H1 (cell line): ENCODE measurements at regions not wholly inside any gene's neighbourhood (a gene's known extent, or its start where the extent isn't known, plus 50 kb on each side); places are given as distances from the start of the nearest gene placed in this dataset.

Experiments used
- CTCF ChIA-PET: fragments of 300-600 bp; sonication (Branson Sonifier 250); formaldehyde crosslinking; loops from one replicate; lab custom pipeline; 2021; ENCODE audit not compliant: partially characterized antibody; lab: Charles Lee
- POLR2A ChIA-PET: fragments of 300-600 bp; sonication (Branson Sonifier 250); formaldehyde crosslinking; loops from one replicate; lab custom pipeline; 2021; ENCODE audit warnings: inconsistent platforms; ENCODE audit not compliant: partially characterized antibody; lab: Charles Lee
- DNase-seq, 2 experiments: peaks; one replicate each; pipeline versions ENCODE4 v3.0.0 to v3.0.0-alpha.2; 2010 to 2022; ENCODE audit warnings: low spot score in 2 of 2, low read depth in 1 of 2, mixed read lengths in 1 of 2
- FAIRE-seq: peaks from 2 replicates; lab custom pipeline; 2011; peaks lifted over from hg19 to GRCh38; lab: Jason Lieb, UNC
- H2AFZ ChIP-seq: 2 replicates; pipeline ENCODE4 v1.8.1; 2012; ENCODE audit warnings: low read length, inconsistent platforms
- H2AK5ac ChIP-seq: 2 replicates; pipeline ENCODE4 v1.6.1; 2013; ENCODE audit warnings: low read depth, low read length
- H2BK120ac ChIP-seq: replicated peaks from 2 replicates; pipeline ENCODE3; 2013; ENCODE audit warnings: low read depth, low read length, inconsistent platforms
- H2BK12ac ChIP-seq: 2 replicates; pipeline ENCODE4 v1.6.1; 2013; ENCODE audit warnings: low read depth, low read length
- H2BK15ac ChIP-seq: 2 replicates; pipeline ENCODE4 v1.6.1; 2013; ENCODE audit warnings: low read length
- H2BK20ac ChIP-seq: 2 replicates; pipeline ENCODE4 v1.6.1; 2013; ENCODE audit warnings: low read length
- H2BK5ac ChIP-seq: 2 replicates; pipeline ENCODE4 v1.6.1; 2013; ENCODE audit warnings: low read depth, low read length
- H3K14ac ChIP-seq: 2 replicates; pipeline ENCODE4 v1.6.1; 2013; ENCODE audit warnings: inconsistent platforms; ENCODE audit not compliant: insufficient read length
- H3K18ac ChIP-seq: 2 replicates; pipeline ENCODE4 v1.6.1; 2013; ENCODE audit warnings: low read length; ENCODE audit errors: extremely low read depth
- H3K23ac ChIP-seq: 2 replicates; pipeline ENCODE4 v1.6.1; 2013; ENCODE audit warnings: inconsistent platforms; ENCODE audit not compliant: insufficient read length
- H3K23me2 ChIP-seq: 2 replicates; pipeline ENCODE4 v1.6.1; 2013; ENCODE audit warnings: low read depth, low read length
- H3K27ac ChIP-seq: 2 replicates; pipeline ENCODE4 v1.6.1; 2011; ENCODE audit warnings: low read depth, low read length, inconsistent platforms
- H3K27me3 ChIP-seq, 4 experiments: replicated peaks in 1 of 4; 1 replicate in 1 of 4; 2 replicates in 3 of 4; pipeline versions ENCODE4 v1.6.1 to v1.8.1; 2011 to 2013; ENCODE audit warnings: low read length in 3 of 4, mild to moderate bottlenecking in 3 of 4, inconsistent platforms in 2 of 4, mixed read lengths in 2 of 4, moderate library complexity in 1 of 4; ENCODE audit not compliant: control insufficient read depth in 3 of 4, insufficient read depth in 3 of 4; ENCODE audit errors: extremely low read depth in 1 of 4
- H3K36me3 ChIP-seq, 4 experiments: 2 replicates each; pipeline versions ENCODE4 v1.6.1 to v1.8.1; 2011 to 2013; ENCODE audit warnings: mild to moderate bottlenecking in 4 of 4, low read length in 3 of 4, moderate library complexity in 2 of 4, control low read depth in 1 of 4, inconsistent platforms in 1 of 4; ENCODE audit not compliant: insufficient read depth in 4 of 4, control insufficient read depth in 2 of 4
- H3K4ac ChIP-seq: replicated peaks from 2 replicates; pipeline ENCODE3; 2013; ENCODE audit warnings: low read length, low read depth, mixed read lengths, inconsistent platforms; ENCODE audit not compliant: insufficient read length
- H3K4me1 ChIP-seq, 4 experiments: replicated peaks in 1 of 4; 1 replicate in 1 of 4; 2 replicates in 3 of 4; pipeline versions ENCODE4 v1.6.1 to v1.8.1; 2011 to 2013; ENCODE audit warnings: low read length in 3 of 4, inconsistent platforms in 2 of 4, mixed read lengths in 1 of 4; ENCODE audit not compliant: insufficient read depth in 4 of 4, control insufficient read depth in 3 of 4
- H3K4me2 ChIP-seq, 2 experiments: 2 replicates each; pipeline versions ENCODE4 v1.6.1 to v1.8.1; 2011 to 2013; ENCODE audit warnings: low read depth in 2 of 2, low read length in 2 of 2, control low read depth in 1 of 2, inconsistent platforms in 1 of 2, mild to moderate bottlenecking in 1 of 2; ENCODE audit not compliant: insufficient read depth in 1 of 2
- H3K4me3 ChIP-seq, 4 experiments: fragments of 200-600, 300-600 bp in 1 of 4; sonication (generic), shearing (Covaris generic), sonication (Bioruptor Twin) in 1 of 4; 2 replicates each; pipeline versions ENCODE4 v1.5.1 to v1.8.1; 2011 to 2016; ENCODE audit warnings: low read length in 4 of 4, low read depth in 3 of 4, control low read depth in 2 of 4, inconsistent platforms in 2 of 4, mild to moderate bottlenecking in 2 of 4, mixed read lengths in 1 of 4, moderate library complexity in 1 of 4; ENCODE audit not compliant: insufficient read depth in 2 of 4; ENCODE audit errors: extremely low read depth in 1 of 4
- H3K56ac ChIP-seq: replicated peaks from 2 replicates; pipeline ENCODE3; 2013; ENCODE audit warnings: low read depth, mild to moderate bottlenecking, mixed read lengths, low read length, inconsistent platforms; ENCODE audit not compliant: insufficient read length
- H3K79me1 ChIP-seq: 2 replicates; pipeline ENCODE4 v1.6.1; 2013; ENCODE audit warnings: low read depth, low read length, control low read depth
- H3K79me2 ChIP-seq, 2 experiments: 2 replicates each; pipeline versions ENCODE4 v1.6.1 to v1.8.1; 2012 to 2013; ENCODE audit warnings: low read length in 2 of 2, mild to moderate bottlenecking in 2 of 2, inconsistent platforms in 1 of 2; ENCODE audit not compliant: insufficient read depth in 2 of 2, control insufficient read depth in 1 of 2
- H3K9ac ChIP-seq, 4 experiments: replicated peaks in 1 of 4; 1 replicate in 1 of 4; 2 replicates in 3 of 4; pipeline versions ENCODE4 v1.6.1 to v1.8.1; 2011 to 2013; ENCODE audit warnings: low read depth in 3 of 4, low read length in 3 of 4, control low read depth in 2 of 4, mild to moderate bottlenecking in 2 of 4, moderate library complexity in 2 of 4, inconsistent platforms in 1 of 4; ENCODE audit errors: extremely low read depth in 1 of 4
- H3K9me3 ChIP-seq, 2 experiments: 2 replicates each; pipeline versions ENCODE4 v1.6.1 to v1.8.1; 2012 to 2013; ENCODE audit warnings: mild to moderate bottlenecking in 2 of 2, moderate library complexity in 2 of 2, control low read depth in 1 of 2, inconsistent platforms in 1 of 2, low read depth in 1 of 2, low read length in 1 of 2, mixed read lengths in 1 of 2; ENCODE audit not compliant: insufficient read depth in 2 of 2
- H4K20me1 ChIP-seq, 2 experiments: replicated peaks in 1 of 2; 2 replicates each; pipeline versions ENCODE3 to v1.8.1; 2011 to 2013; ENCODE audit warnings: inconsistent platforms in 2 of 2, low read length in 2 of 2, mild to moderate bottlenecking in 1 of 2; ENCODE audit not compliant: insufficient read depth in 2 of 2, control insufficient read depth in 1 of 2
- H4K5ac ChIP-seq: 2 replicates; pipeline ENCODE4 v1.6.1; 2013; ENCODE audit warnings: low read length, low read depth, mixed read lengths, inconsistent platforms; ENCODE audit not compliant: insufficient read length
- H4K8ac ChIP-seq: 2 replicates; pipeline ENCODE4 v1.8.0; 2013; ENCODE audit warnings: mild to moderate bottlenecking, moderate library complexity, low read length, inconsistent platforms; ENCODE audit not compliant: insufficient read depth; ENCODE audit errors: extremely low read depth
- H4K91ac ChIP-seq: replicated peaks from 2 replicates; pipeline ENCODE3; 2013; ENCODE audit warnings: low read length, mixed read lengths, inconsistent platforms; ENCODE audit not compliant: insufficient read length
- CHD1 ChIP-seq: IDR thresholded peaks from 2 replicates; pipeline ENCODE4 v1.6.1; 2012; ENCODE audit warnings: low read depth, low read length, improper control_type of control experiment
- GABPA ChIP-seq: IDR thresholded peaks from 2 replicates; pipeline ENCODE4 v1.6.1; 2011; ENCODE audit warnings: mild to moderate bottlenecking, low read length, moderate library complexity, borderline replicate concordance; ENCODE audit not compliant: insufficient read depth
- HDAC6 ChIP-seq: IDR thresholded peaks from one replicate; pipeline ENCODE4 v1.7.1; 2012; ENCODE audit warnings: low read depth, mild to moderate bottlenecking, inconsistent platforms, low read length, moderate library complexity
- MAX ChIP-seq: IDR thresholded peaks from 2 replicates; pipeline ENCODE4 v1.6.1; 2012; ENCODE audit warnings: inconsistent platforms
- NRF1 ChIP-seq: IDR thresholded peaks from 2 replicates; pipeline ENCODE4 v1.6.1; 2011; ENCODE audit warnings: mild to moderate bottlenecking, low read depth, low read length, improper control_type of control experiment
- SAP30 ChIP-seq: fragments of 300-600 bp; sonication (generic); IDR thresholded peaks from 2 replicates; pipeline ENCODE4 v1.7.1; 2012; ENCODE audit warnings: low read length, moderate library complexity, mild to moderate bottlenecking, inconsistent platforms; ENCODE audit not compliant: insufficient read depth, insufficient replicate concordance
- SIN3A ChIP-seq, 2 experiments: IDR thresholded peaks in 1 of 2; conservative IDR thresholded peaks in 1 of 2; 2 replicates each; pipeline ENCODE4 v1.6.1; 2011 to 2012; ENCODE audit warnings: low read length in 2 of 2, improper control_type of control experiment in 1 of 2, low read depth in 1 of 2, mild to moderate bottlenecking in 1 of 2
- ZNF274 ChIP-seq: IDR thresholded peaks from 2 replicates; pipeline ENCODE4 v1.7.0; 2012; ENCODE audit warnings: low read length, borderline replicate concordance; ENCODE audit errors: extremely low read depth
- WGBS, 2 experiments: shearing (Covaris generic) in 1 of 2; methylation state at CpG; one replicate each; pipeline versions ENCODE4 v1.1.6 to v1.1.7; 2013 to 2015; ENCODE audit warnings: low lambda C conversion rate in 2 of 2, mixed read lengths in 2 of 2, inconsistent platforms in 1 of 2, low coverage in 1 of 2, missing lambda C conversion rate in 1 of 2; ENCODE audit not compliant: insufficient replicate concordance in 2 of 2, insufficient coverage in 1 of 2, insufficient read length in 1 of 2; ENCODE audit errors: extremely low coverage in 1 of 2, missing lambda C conversion rate in 1 of 2; 5-methylcytosine and 5-hydroxymethylcytosine counted together

DNA sequence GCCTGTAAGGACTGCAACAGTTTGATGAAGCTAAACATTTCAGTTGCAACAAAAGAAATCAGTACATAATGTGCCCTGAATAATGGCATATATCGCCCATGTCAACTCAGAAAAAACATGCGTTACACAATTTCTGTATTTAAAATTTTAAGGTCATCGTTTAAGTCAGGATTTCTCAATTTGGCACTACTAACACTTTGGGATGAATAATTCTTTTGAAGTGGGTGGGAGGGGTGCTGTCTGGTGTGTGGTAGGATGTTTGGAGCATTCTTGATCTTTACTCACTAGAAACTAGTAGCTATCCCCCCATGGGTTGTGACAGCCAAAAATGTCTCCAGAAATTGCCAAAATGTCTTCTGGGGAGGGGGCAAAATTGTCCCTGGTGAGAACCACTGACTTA is 50.7 kb upstream of the CNTNAP4 start:
- Histone ChIP-seq H2BK20ac (no peak overlapping the region), H4K20me1 (no peaks in the 10 kb centered on the region), H3K18ac (no peak overlapping the region), H3K4ac (no peak overlapping the region), H3K4me1 (no peaks in the 10 kb centered on the region), H3K79me2 (no peaks in the 10 kb centered on the region), H4K91ac (no peak overlapping the region), H2BK12ac (no peak overlapping the region), H3K4me2 (no peak overlapping the region), H3K36me3 (no peaks in the 10 kb centered on the region), H4K5ac (no peak overlapping the region), H3K23me2 (no peaks in the 10 kb centered on the region), H3K23ac (no peak overlapping the region), H4K8ac (no peak overlapping the region), H3K9me3 (no peaks in the 10 kb centered on the region), H2BK5ac (no peak overlapping the region), H3K79me1 (no peaks in the 10 kb centered on the region), H3K4me3 (no peak overlapping the region), H2BK120ac (no peak overlapping the region), H3K27ac (no peak overlapping the region), H3K27me3 (peaks cover 3 to 23% (median 20%) of the 10 kb centered on the region in 4 experiments; a peak in 6 of 7 replicates), H2AFZ (no peak overlapping the region), H3K56ac (no peak overlapping the region), H2AK5ac (no peak overlapping the region), H2BK15ac (no peak overlapping the region), H3K14ac (no peak overlapping the region), H3K9ac (no peak overlapping the region)
- POLR2A ChIA-PET: no interaction called here
- CTCF ChIA-PET: interaction anchor here (0.5 kb wide), 1 partner anchor 654 kb away, joined by 3 read pairs; no protein-coding TSS in a partner anchor
- no peak for TF ChIP-seq ZNF274
- TF ChIP-seq SAP30: no peak
- TF ChIP-seq HDAC6: no peak
- no peak for TF ChIP-seq GABPA
- no peak for TF ChIP-seq SIN3A (conservative IDR thresholded peaks at IDR 0.05 in 1 of 2, IDR thresholded peaks at IDR 0.05 in 1 of 2; ENCODE audit: low read depth in 1 of 2, low read length in 2 of 2)
- TF ChIP-seq CHD1: no peak
- TF ChIP-seq MAX: no peak
- no peak for TF ChIP-seq NRF1
- WGBS, 2 experiments: 96% methylated on average over 3 of the region's 3 CpGs; no CpG with 5 or more reads in 1 of the 2 experiments
- DNase-seq (no peak), FAIRE-seq (no peak)
